GM23338 (cell line): ENCODE measurements at regions not wholly inside any gene's neighbourhood (a gene's known extent, or its start where the extent isn't known, plus 50 kb on each side); places are given as distances from the start of the nearest gene placed in this dataset.

ENCODE experiments used
- ATAC-seq: fragments of 200-7000 bp; cut with Tn5 transposase; 3 replicates; pipeline ENCODE4 v1.9.1; 2020
- DNase-seq: peaks from one replicate; pipeline ENCODE4 v3.0.0-alpha.2; 2015; ENCODE audit warnings: low spot score
- H2AFZ ChIP-seq: fragments of 200-600 bp; sonication (generic); 2 replicates; pipeline ENCODE4 v1.8.0; 2016; ENCODE audit warnings: antibody characterized with exemption, mild to moderate bottlenecking, moderate library complexity
- H3F3A ChIP-seq: fragments of 200-600 bp; sonication (generic); replicated peaks from 2 replicates; pipeline ENCODE4 v1.8.0; 2017; ENCODE audit warnings: antibody characterized with exemption, mixed run types, low read depth
- H3K27ac ChIP-seq: fragments of 200-600 bp; sonication (generic); 2 replicates; pipeline ENCODE4 v1.6.1; 2016; ENCODE audit warnings: low read depth
- H3K27me3 ChIP-seq: fragments of 200-600 bp; sonication (generic); 2 replicates; pipeline ENCODE4 v1.8.0; 2016; ENCODE audit warnings: mild to moderate bottlenecking, mixed run types, moderate library complexity; ENCODE audit not compliant: insufficient read depth
- H3K36me3 ChIP-seq: fragments of 200-600 bp; sonication (generic); 2 replicates; pipeline ENCODE4 v1.8.0; 2016; ENCODE audit warnings: mild to moderate bottlenecking; ENCODE audit not compliant: insufficient read depth
- H3K4me1 ChIP-seq: fragments of 200-600 bp; sonication (generic); 2 replicates; pipeline ENCODE4 v1.8.0; 2016; ENCODE audit warnings: mild to moderate bottlenecking, moderate library complexity; ENCODE audit not compliant: insufficient read depth
- H3K4me2 ChIP-seq: fragments of 200-600 bp; sonication (generic); 2 replicates; pipeline ENCODE4 v1.7.1; 2017; ENCODE audit warnings: mixed run types
- H3K4me3 ChIP-seq: fragments of 200-600 bp; sonication (generic); 2 replicates; pipeline ENCODE4 v1.6.1; 2016; ENCODE audit warnings: mixed run types
- H3K79me2 ChIP-seq: fragments of 200-600 bp; sonication (generic); replicated peaks from 2 replicates; pipeline ENCODE4 v1.8.0; 2017; ENCODE audit warnings: mild to moderate bottlenecking; ENCODE audit not compliant: insufficient read depth
- H3K9me2 ChIP-seq: fragments of 200-600 bp; sonication (generic); 2 replicates; pipeline ENCODE4 v1.8.0; 2017; ENCODE audit not compliant: insufficient read depth
- H4K20me1 ChIP-seq: fragments of 200-600 bp; sonication (generic); replicated peaks from 2 replicates; pipeline ENCODE4 v1.8.0; 2017; ENCODE audit warnings: mild to moderate bottlenecking; ENCODE audit not compliant: insufficient read depth
- H3K27ac Mint-ChIP-seq: 2 replicates; pipeline ENCODE4 v1.8.0; 2020; ENCODE audit warnings: inconsistent platforms, mild to moderate bottlenecking, moderate library complexity, mixed read lengths
- H3K27me3 Mint-ChIP-seq: 3 replicates; pipeline ENCODE4 v1.8.0; 2022; ENCODE audit warnings: low read depth, mild to moderate bottlenecking, moderate library complexity, mixed read lengths, inconsistent platforms; ENCODE audit not compliant: insufficient read depth, poor library complexity
- H3K36me3 Mint-ChIP-seq: 3 replicates; pipeline ENCODE4 v1.8.0; 2021; ENCODE audit warnings: low read depth, mild to moderate bottlenecking, inconsistent platforms, moderate library complexity, mixed read lengths
- H3K4me1 Mint-ChIP-seq: 3 replicates; pipeline ENCODE4 v1.8.0; 2020; ENCODE audit warnings: mild to moderate bottlenecking, inconsistent platforms, mixed read lengths
- H3K4me3 Mint-ChIP-seq: 3 replicates; pipeline ENCODE4 v1.8.0; 2021; ENCODE audit warnings: moderate library complexity, mild to moderate bottlenecking, inconsistent platforms, mixed read lengths
- H3K9me3 Mint-ChIP-seq: 3 replicates; pipeline ENCODE4 v1.8.0; 2020; ENCODE audit warnings: moderate library complexity, mild to moderate bottlenecking, inconsistent platforms, mixed read lengths
- EZH2 ChIP-seq: fragments of 200-600 bp; sonication (generic); IDR thresholded peaks from one replicate; pipeline ENCODE4 v1.8.0; 2017; ENCODE audit warnings: antibody characterized with exemption, mild to moderate bottlenecking, low read depth; ENCODE audit not compliant: unreplicated experiment
- EZH2phosphoT487 ChIP-seq: fragments of 200-600 bp; sonication (generic); IDR thresholded peaks from one replicate; pipeline ENCODE4 v1.8.1; 2018; ENCODE audit warnings: antibody characterized with exemption; ENCODE audit not compliant: unreplicated experiment
- JUNB ChIP-seq: IDR thresholded peaks from one replicate; pipeline ENCODE4 v1.6.1; 2016; ENCODE audit warnings: antibody characterized with exemption; ENCODE audit not compliant: unreplicated experiment
- NANOG ChIP-seq: IDR thresholded peaks from 2 replicates; pipeline ENCODE4 v1.6.1; 2016; ENCODE audit warnings: antibody characterized with exemption, borderline replicate concordance
- POLR2AphosphoS5 ChIP-seq: IDR thresholded peaks from 2 replicates; pipeline ENCODE4 v1.6.1; 2016; ENCODE audit warnings: antibody characterized with exemption, low read depth
- STAT1 ChIP-seq: IDR thresholded peaks from one replicate; pipeline ENCODE4 v1.6.1; 2016; ENCODE audit warnings: antibody characterized with exemption; ENCODE audit not compliant: unreplicated experiment
- ZNF114 ChIP-seq: fragments of 250-450 bp; sonication (Bioruptor Pico); IDR thresholded peaks from 2 replicates; pipeline ENCODE4 v1.5.0; 2020; ENCODE audit warnings: mild to moderate bottlenecking, moderate library complexity
- ZNF331 ChIP-seq: fragments of 250-450 bp; sonication (Bioruptor Pico); IDR thresholded peaks from 2 replicates; pipeline ENCODE4 v1.5.0; 2020; ENCODE audit warnings: low read depth, mild to moderate bottlenecking, moderate library complexity
- TF ChIP-seq, protein P1 (sequence below): IDR thresholded peaks from one replicate; pipeline ENCODE4 v1.6.1; 2018; ENCODE audit warnings: antibody characterized with exemption; ENCODE audit not compliant: unreplicated experiment
- TF ChIP-seq, protein P2 (sequence below), 2 experiments: fragments of 200-600 bp in 1 of 2; sonication (generic) in 1 of 2; conservative IDR thresholded peaks; 2 replicates each; pipeline versions ENCODE4 v1.5.1 to v1.6.1; 2016 to 2017; ENCODE audit warnings: antibody characterized with exemption in 2 of 2, low read depth in 2 of 2, mild to moderate bottlenecking in 2 of 2, moderate library complexity in 1 of 2
- TF ChIP-seq, protein P3 (sequence below): IDR thresholded peaks from 2 replicates; pipeline ENCODE4 v1.6.1; 2016; ENCODE audit warnings: antibody characterized with exemption

DNA sequence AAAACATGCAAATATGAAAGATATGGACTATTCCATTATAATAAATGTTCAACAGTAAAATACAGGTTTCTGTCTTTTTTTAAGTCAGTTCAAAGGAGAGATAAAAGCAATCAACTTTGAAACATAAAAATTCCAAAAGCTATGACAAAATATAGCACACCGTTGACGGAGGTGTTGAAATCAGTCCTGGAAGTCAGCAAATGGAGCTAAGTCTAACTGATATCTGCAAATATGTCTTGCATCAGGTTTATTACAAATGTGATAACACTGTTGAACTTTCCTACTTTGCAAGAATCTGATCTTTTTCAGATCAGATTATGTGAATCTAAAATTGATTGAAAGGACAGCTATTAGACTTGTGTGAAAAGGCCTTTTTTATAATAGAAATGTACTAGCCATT is 300.7 kb downstream of the SHOX2 start:
- H4K20me1 ChIP-seq, result no peaks in the 10 kb centered on the region
- no peaks in the 10 kb centered on the region for H3K79me2 ChIP-seq
- no peaks in the 10 kb centered on the region for H3K4me1 ChIP-seq
- no peaks in the 10 kb centered on the region for H3F3A ChIP-seq
- H3K4me3 ChIP-seq, result no peak overlapping the region
- no peak overlapping the region for H2AFZ ChIP-seq
- Mint-ChIP-seq H3K27me3 (peaks cover 3% of the 10 kb centered on the region), H3K27ac (no peak overlapping the region), H3K9me3 (peaks cover 10% of the 10 kb centered on the region; the same call in 2 of the 3 replicates), H3K36me3 (no peaks in the 10 kb centered on the region), H3K4me1 (no peaks in the 10 kb centered on the region), H3K4me3 (no peak overlapping the region)
- no peaks in the 10 kb centered on the region for H3K9me2 ChIP-seq
- H3K36me3 ChIP-seq, result no peaks in the 10 kb centered on the region
- H3K4me2 ChIP-seq, result no peak overlapping the region
- TF ChIP-seq EZH2 (no peak), NANOG (no peak)
- ATAC-seq (no peak), DNase-seq (no peak)
- no peak overlapping the region for H3K27ac ChIP-seq
- H3K27me3 ChIP-seq, result no peaks in the 10 kb centered on the region

DNA sequence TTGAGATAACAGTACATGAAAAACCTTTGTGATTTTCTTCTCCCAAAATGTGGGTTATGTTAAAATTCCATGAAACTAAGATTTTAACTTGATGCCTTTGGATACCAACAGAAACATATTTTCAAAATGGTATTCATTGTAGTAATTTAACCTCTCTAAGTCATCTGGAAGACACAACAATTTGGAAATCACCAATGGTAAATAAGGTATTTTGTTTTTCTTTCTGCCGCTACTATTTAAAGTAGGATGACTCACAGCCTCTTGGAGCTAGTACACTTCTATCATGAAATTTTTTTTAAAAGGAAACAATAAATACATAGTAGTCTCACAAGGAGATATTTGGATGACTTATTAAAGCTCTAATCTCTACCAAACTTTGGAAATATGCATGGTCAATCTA is 291.6 kb upstream of the VEPH1 start:
- Histone ChIP-seq H3F3A (no peaks in the 10 kb centered on the region), H3K9me2 (0 out of 2 replicates have a peak, but pooled peaks cover 3% of the 10 kb centered on the region), H4K20me1 (no peaks in the 10 kb centered on the region), H3K4me1 (no peaks in the 10 kb centered on the region), H3K36me3 (no peaks in the 10 kb centered on the region), H3K79me2 (no peaks in the 10 kb centered on the region), H3K4me3 (no peak overlapping the region), H3K27me3 (no peaks in the 10 kb centered on the region), H3K4me2 (no peak overlapping the region), H3K27ac (no peak overlapping the region), H2AFZ (no peak overlapping the region)
- H3K27me3 Mint-ChIP-seq, result peaks cover 2% of the 10 kb centered on the region
- H3K27ac Mint-ChIP-seq, result no peak overlapping the region
- H3K4me1 Mint-ChIP-seq, result no peaks in the 10 kb centered on the region
- no peak for DNase-seq
- peaks cover 12% of the 10 kb centered on the region; the same call in 2 of the 3 replicates for H3K9me3 Mint-ChIP-seq
- no peak for ATAC-seq
- H3K36me3 Mint-ChIP-seq, result no peaks in the 10 kb centered on the region; the same call in 2 of the 3 replicates
- no peak overlapping the region for H3K4me3 Mint-ChIP-seq
- no peak for TF ChIP-seq STAT1
- no peak for TF ChIP-seq ZNF331
- TF ChIP-seq POLR2AphosphoS5, result no peak
- TF ChIP-seq, protein P1, sequence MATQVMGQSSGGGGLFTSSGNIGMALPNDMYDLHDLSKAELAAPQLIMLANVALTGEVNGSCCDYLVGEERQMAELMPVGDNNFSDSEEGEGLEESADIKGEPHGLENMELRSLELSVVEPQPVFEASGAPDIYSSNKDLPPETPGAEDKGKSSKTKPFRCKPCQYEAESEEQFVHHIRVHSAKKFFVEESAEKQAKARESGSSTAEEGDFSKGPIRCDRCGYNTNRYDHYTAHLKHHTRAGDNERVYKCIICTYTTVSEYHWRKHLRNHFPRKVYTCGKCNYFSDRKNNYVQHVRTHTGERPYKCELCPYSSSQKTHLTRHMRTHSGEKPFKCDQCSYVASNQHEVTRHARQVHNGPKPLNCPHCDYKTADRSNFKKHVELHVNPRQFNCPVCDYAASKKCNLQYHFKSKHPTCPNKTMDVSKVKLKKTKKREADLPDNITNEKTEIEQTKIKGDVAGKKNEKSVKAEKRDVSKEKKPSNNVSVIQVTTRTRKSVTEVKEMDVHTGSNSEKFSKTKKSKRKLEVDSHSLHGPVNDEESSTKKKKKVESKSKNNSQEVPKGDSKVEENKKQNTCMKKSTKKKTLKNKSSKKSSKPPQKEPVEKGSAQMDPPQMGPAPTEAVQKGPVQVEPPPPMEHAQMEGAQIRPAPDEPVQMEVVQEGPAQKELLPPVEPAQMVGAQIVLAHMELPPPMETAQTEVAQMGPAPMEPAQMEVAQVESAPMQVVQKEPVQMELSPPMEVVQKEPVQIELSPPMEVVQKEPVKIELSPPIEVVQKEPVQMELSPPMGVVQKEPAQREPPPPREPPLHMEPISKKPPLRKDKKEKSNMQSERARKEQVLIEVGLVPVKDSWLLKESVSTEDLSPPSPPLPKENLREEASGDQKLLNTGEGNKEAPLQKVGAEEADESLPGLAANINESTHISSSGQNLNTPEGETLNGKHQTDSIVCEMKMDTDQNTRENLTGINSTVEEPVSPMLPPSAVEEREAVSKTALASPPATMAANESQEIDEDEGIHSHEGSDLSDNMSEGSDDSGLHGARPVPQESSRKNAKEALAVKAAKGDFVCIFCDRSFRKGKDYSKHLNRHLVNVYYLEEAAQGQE, result no peak
- TF ChIP-seq, protein P2, sequence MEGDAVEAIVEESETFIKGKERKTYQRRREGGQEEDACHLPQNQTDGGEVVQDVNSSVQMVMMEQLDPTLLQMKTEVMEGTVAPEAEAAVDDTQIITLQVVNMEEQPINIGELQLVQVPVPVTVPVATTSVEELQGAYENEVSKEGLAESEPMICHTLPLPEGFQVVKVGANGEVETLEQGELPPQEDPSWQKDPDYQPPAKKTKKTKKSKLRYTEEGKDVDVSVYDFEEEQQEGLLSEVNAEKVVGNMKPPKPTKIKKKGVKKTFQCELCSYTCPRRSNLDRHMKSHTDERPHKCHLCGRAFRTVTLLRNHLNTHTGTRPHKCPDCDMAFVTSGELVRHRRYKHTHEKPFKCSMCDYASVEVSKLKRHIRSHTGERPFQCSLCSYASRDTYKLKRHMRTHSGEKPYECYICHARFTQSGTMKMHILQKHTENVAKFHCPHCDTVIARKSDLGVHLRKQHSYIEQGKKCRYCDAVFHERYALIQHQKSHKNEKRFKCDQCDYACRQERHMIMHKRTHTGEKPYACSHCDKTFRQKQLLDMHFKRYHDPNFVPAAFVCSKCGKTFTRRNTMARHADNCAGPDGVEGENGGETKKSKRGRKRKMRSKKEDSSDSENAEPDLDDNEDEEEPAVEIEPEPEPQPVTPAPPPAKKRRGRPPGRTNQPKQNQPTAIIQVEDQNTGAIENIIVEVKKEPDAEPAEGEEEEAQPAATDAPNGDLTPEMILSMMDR (conservative IDR thresholded peaks at IDR 0.05; ENCODE audit: low read depth in 2 of 2), result no peak
- TF ChIP-seq NANOG, result no peak
- TF ChIP-seq EZH2phosphoT487, result no peak
- TF ChIP-seq ZNF114 (CRISPR knock-in tag), result no peak
- TF ChIP-seq EZH2, result no peak
- TF ChIP-seq, protein P3, sequence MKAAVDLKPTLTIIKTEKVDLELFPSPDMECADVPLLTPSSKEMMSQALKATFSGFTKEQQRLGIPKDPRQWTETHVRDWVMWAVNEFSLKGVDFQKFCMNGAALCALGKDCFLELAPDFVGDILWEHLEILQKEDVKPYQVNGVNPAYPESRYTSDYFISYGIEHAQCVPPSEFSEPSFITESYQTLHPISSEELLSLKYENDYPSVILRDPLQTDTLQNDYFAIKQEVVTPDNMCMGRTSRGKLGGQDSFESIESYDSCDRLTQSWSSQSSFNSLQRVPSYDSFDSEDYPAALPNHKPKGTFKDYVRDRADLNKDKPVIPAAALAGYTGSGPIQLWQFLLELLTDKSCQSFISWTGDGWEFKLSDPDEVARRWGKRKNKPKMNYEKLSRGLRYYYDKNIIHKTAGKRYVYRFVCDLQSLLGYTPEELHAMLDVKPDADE, result no peak
- no peak for TF ChIP-seq JUNB
